Ishikawa (cell line): ENCODE measurements at regions not wholly inside any gene's neighbourhood (a gene's known extent, or its start where the extent isn't known, plus 50 kb on each side); places are given as distances from the start of the nearest gene placed in this dataset.

Experiments used
- CEBPB ChIP-seq: IDR thresholded peaks from 2 replicates; pipeline ENCODE4 v1.6.1; 2012
- CREB1 ChIP-seq: IDR thresholded peaks from 2 replicates; pipeline ENCODE4 v1.6.1; 2012; ENCODE audit warnings: low read depth
- EGR1 ChIP-seq: IDR thresholded peaks from 2 replicates; pipeline ENCODE4 v1.6.1; 2012
- EP300 ChIP-seq: IDR thresholded peaks from 2 replicates; pipeline ENCODE4 v1.6.1; 2012; ENCODE audit warnings: borderline replicate concordance
- FOXM1 ChIP-seq: IDR thresholded peaks from 2 replicates; pipeline ENCODE4 v1.6.1; 2012; ENCODE audit warnings: low read depth, borderline replicate concordance
- MAX ChIP-seq: IDR thresholded peaks from 2 replicates; pipeline ENCODE4 v1.6.1; 2012
- NFIC ChIP-seq: IDR thresholded peaks from 2 replicates; pipeline ENCODE4 v1.6.1; 2012
- RAD21 ChIP-seq: IDR thresholded peaks from 2 replicates; pipeline ENCODE4 v1.6.1; 2012; ENCODE audit warnings: low read depth
- REST ChIP-seq: IDR thresholded peaks from 2 replicates; pipeline ENCODE4 v1.6.1; 2012; ENCODE audit warnings: low read depth, mild to moderate bottlenecking
- TAF1 ChIP-seq: IDR thresholded peaks from 2 replicates; pipeline ENCODE4 v1.6.1; 2012; ENCODE audit warnings: low read depth, mild to moderate bottlenecking
- TCF12 ChIP-seq: IDR thresholded peaks from 2 replicates; pipeline ENCODE4 v1.6.1; 2012; ENCODE audit warnings: low read depth
- TEAD4 ChIP-seq: IDR thresholded peaks from 2 replicates; pipeline ENCODE4 v1.6.1; 2012
- USF1 ChIP-seq: IDR thresholded peaks from 2 replicates; pipeline ENCODE4 v1.6.1; 2012
- YY1 ChIP-seq: IDR thresholded peaks from 2 replicates; pipeline ENCODE4 v1.6.1; 2012; ENCODE audit warnings: low read depth

GRCh38 chr3:115513416-115513800, 109.9 kb upstream of the GAP43 start:
- TF ChIP-seq CEBPB (no peak), REST (no peak), RAD21 (no peak), TAF1 (no peak), YY1 (no peak), TEAD4 (no peak), CREB1 (no peak; the same call in 1 of the 2 replicates), EP300 (peak; percentile 10; the same call in 1 of the 2 replicates), MAX (no peak), EGR1 (no peak), USF1 (peak; percentile 85), FOXM1 (no peak), NFIC (peak; percentile 28; the same call in 1 of the 2 replicates), TCF12 (no peak; the same call in 1 of the 2 replicates)
